Ovary (tissue), 3 donors: ENCODE measurements at regions not wholly inside any gene's neighbourhood (a gene's known extent, or its start where the extent isn't known, plus 50 kb on each side); places are given as distances from the start of the nearest gene placed in this dataset.
"Not testable (repeated sequence)": the region's sequence is repeated elsewhere in the genome, so short reads cannot be mapped to it uniquely, and the experiment has no call there.

Source experiments
- POLR2A ChIP-seq: fragments of 450-650 bp; IDR thresholded peaks from one replicate; pipeline ENCODE4 v1.6.1; 2017; ENCODE audit warnings: antibody characterized with exemption, mild to moderate bottlenecking, moderate library complexity
- TF ChIP-seq, protein P1 (sequence below), 3 donors: fragments of 450-650 bp in 2 of 3; fragments of 200-600 bp in 1 of 3; IDR thresholded peaks; one replicate each; pipeline versions ENCODE4 v1.5.1 to v1.8.0; 2016 to 2022; ENCODE audit warnings: antibody characterized with exemption in 3 of 3, mild to moderate bottlenecking in 1 of 3
- donor health status: DM: no; HTN: no; CAD: no.

DNA sequence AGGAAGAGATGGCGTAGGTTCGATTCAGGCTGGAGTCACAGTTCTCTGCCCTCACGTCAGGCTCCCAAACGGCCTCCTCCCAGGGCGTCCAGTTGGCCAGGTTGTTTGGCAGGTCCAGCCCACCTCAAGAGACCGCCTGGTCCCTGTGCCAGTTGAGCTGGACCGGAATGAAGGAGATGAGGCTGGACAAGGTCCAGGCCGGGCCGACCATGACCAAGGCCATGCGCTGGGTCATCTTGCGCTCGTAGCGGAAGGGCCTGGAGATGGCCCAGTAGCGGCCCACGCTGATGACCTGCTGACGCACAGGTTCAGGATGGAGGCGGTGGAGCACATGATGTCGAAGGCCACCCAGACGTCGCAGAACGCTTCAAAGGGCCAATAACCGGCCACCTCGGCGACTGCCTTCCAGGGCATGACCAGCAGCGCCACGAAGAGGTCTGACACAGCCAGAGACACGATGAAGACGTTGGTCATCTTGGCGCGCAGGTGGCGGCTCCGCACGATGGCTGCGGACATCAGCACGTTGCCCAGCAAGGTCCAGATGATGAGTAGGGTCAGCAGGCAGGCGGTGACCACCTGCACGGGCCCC lies 919.5 kb downstream of the RPIA start:
- TF ChIP-seq POLR2A, result not testable (repeated sequence)
- TF ChIP-seq, protein P1, sequence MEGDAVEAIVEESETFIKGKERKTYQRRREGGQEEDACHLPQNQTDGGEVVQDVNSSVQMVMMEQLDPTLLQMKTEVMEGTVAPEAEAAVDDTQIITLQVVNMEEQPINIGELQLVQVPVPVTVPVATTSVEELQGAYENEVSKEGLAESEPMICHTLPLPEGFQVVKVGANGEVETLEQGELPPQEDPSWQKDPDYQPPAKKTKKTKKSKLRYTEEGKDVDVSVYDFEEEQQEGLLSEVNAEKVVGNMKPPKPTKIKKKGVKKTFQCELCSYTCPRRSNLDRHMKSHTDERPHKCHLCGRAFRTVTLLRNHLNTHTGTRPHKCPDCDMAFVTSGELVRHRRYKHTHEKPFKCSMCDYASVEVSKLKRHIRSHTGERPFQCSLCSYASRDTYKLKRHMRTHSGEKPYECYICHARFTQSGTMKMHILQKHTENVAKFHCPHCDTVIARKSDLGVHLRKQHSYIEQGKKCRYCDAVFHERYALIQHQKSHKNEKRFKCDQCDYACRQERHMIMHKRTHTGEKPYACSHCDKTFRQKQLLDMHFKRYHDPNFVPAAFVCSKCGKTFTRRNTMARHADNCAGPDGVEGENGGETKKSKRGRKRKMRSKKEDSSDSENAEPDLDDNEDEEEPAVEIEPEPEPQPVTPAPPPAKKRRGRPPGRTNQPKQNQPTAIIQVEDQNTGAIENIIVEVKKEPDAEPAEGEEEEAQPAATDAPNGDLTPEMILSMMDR (IDR thresholded peaks at IDR 0.05), result not testable (repeated sequence)
